ENCODE measurements at regions not wholly inside any gene's neighbourhood (a gene's known extent, or its start where the extent isn't known, plus 50 kb on each side); places are given as distances from the start of the nearest gene placed in this dataset.
"Not testable (repeated sequence)": the region's sequence is repeated elsewhere in the genome, so short reads cannot be mapped to it uniquely, and the experiment has no call there.

DNA sequence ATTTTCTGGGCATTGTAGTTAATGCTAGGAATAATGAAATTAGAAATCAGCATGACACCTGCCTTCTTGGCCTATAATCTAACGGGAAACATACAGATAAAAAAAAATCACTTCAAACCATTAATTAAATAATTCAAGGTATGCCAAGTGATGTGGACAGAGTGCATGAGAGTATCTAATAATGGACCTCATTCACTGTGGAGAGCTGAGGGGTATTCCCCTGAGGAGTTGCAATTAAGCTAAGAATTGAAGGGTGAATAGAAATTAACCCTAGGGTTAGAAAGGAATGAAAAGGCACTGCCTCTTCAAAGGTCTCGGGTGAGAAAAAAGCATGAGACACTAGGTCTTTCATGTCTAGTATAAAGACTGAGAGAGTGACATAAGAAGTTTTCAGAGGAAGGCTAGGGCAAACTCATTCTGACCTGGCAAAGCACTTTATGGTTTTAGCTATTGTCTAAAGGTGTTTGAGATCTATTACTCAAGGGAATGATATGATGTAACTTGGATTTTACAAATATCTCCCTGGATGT is 466.1 kb downstream of the KCNT2 start:
- Histone ChIP-seq H3K36me3 (ENCODE audit: control insufficient read depth in 2 of 2, insufficient read depth in 2 of 2, low read length in 1 of 2) (no peaks in the 10 kb centered on the region), H3K27me3 (ENCODE audit: control insufficient read depth in 2 of 2, insufficient read depth in 1 of 2, low read length in 1 of 2) (no peaks in the 10 kb centered on the region), H3K4me1 (ENCODE audit: control insufficient read depth in 2 of 2, insufficient read depth in 2 of 2, low read length in 2 of 2) (no peaks in the 10 kb centered on the region), H3K4me3 (ENCODE audit: low read length in 2 of 2) (no peak overlapping the region), H3K9me3 (ENCODE audit: control insufficient read depth in 2 of 2, insufficient read depth in 1 of 2, low read length in 1 of 2) (no peaks in the 10 kb centered on the region), H3K27ac (ENCODE audit: low read depth in 1 of 2, low read length in 1 of 2) (no peak overlapping the region)
- no peak for DNase-seq (ENCODE audit: low read depth in 6 of 9, low spot score in 9 of 9)
- WGBS = 95% methylated on average over 2 of the region's 2 CpGs

DNA sequence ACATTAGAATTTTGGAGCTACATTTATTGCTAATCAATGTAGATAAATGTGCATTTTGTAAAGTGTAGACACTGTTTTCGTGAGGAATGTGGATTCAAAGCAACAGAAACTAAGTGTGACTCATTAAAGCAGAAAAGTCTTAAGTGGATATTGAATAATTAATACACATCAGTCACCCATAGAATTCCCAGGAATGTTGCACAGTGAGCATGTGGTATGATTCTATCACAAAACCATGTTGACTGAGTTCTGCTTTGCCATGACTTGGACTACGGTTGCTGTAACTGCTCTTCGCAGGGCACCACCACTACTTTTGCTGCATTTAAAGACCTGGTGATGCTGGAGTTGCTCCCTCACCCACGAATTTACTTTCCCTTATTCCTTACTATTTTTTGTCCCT is 471.8 kb downstream of the KCNT2 start:
- H3K27me3 ChIP-seq (ENCODE audit: control insufficient read depth in 2 of 2, insufficient read depth in 1 of 2, low read length in 1 of 2) = no peaks in the 10 kb centered on the region
- no peak for DNase-seq (ENCODE audit: low read depth in 6 of 9, low spot score in 9 of 9)
- H3K4me1 ChIP-seq (ENCODE audit: control insufficient read depth in 2 of 2, insufficient read depth in 2 of 2, low read length in 2 of 2) = no peaks in the 10 kb centered on the region
- H3K4me3 ChIP-seq (ENCODE audit: low read length in 2 of 2) = no peak overlapping the region
- 92% methylated on average over 4 of the region's 4 CpGs for WGBS
- no peaks in the 10 kb centered on the region for H3K9me3 ChIP-seq (ENCODE audit: control insufficient read depth in 2 of 2, insufficient read depth in 1 of 2, low read length in 1 of 2)
- H3K36me3 ChIP-seq (ENCODE audit: control insufficient read depth in 2 of 2, insufficient read depth in 2 of 2, low read length in 1 of 2) = no peaks in the 10 kb centered on the region
- no peak overlapping the region for H3K27ac ChIP-seq (ENCODE audit: low read depth in 1 of 2, low read length in 1 of 2)

DNA sequence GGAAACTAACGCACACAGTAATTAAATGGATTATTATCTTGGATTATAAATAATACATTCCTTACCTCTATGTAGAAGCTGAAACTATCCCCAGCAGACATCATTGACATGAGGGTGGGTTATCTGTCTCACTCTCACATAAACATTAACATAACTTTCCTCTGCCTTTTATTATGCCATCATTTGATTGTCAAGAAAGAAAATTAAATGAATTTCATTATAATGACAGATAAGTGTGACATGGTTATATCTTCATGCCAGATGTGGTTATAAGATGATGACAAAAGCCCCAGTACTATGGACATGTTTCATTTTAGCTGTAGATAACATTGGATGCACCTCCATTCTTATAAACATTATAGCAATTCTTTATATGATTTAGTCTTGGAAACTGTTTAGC is 476.5 kb downstream of the KCNT2 start:
- 97% methylated on average over 1 of the region's 1 CpG for WGBS
- Histone ChIP-seq H3K4me1 (ENCODE audit: control insufficient read depth in 2 of 2, insufficient read depth in 2 of 2, low read length in 2 of 2) (no peaks in the 10 kb centered on the region), H3K36me3 (ENCODE audit: control insufficient read depth in 2 of 2, insufficient read depth in 2 of 2, low read length in 1 of 2) (no peaks in the 10 kb centered on the region), H3K9me3 (ENCODE audit: control insufficient read depth in 2 of 2, insufficient read depth in 1 of 2, low read length in 1 of 2) (no peaks in the 10 kb centered on the region), H3K27me3 (ENCODE audit: control insufficient read depth in 2 of 2, insufficient read depth in 1 of 2, low read length in 1 of 2) (no peaks in the 10 kb centered on the region), H3K27ac (ENCODE audit: low read depth in 1 of 2, low read length in 1 of 2) (no peak overlapping the region), H3K4me3 (ENCODE audit: low read length in 2 of 2) (no peak overlapping the region)
- DNase-seq (ENCODE audit: low read depth in 6 of 9, low spot score in 9 of 9) = no peak

DNA sequence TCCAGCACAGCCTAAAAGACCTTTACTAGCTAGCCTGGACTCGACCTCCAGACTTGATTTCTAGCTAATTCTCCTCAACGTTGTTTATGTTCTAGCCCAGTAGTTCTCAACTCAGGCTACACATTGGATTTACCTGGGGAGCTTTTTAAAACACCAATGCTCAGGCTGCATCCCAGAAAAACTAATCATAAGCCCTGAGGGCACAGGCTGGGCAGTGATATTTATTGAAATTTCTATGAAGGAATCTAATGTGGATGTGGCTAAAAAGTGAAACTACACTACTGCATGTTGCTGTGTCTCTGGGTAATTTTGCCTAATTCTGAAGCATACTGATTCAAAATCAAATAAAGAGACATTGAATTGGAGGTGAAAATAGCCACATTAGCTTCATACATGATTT is 479.4 kb downstream of the KCNT2 start:
- WGBS = 89% methylated on average over 2 of the region's 2 CpGs
- no peak for DNase-seq (ENCODE audit: low read depth in 6 of 9, low spot score in 9 of 9)

DNA sequence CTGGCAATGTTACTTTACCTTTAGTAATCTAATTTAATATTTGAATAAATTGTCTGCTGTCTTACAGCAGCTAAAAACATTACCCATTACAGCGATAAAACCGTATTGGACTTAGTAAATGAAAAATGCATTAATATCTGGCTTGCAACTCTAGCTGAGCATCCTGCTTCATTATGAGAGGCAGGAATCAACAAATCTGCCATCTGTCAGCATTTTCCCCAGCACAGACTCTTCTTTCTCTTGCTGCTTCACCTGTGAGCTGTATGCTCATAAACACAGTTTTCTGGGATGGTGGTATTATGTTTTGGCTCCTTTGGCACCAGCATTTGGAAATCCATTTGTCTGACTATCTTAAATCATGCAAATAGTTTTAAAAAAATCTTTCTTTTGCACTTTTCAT is 487.1 kb downstream of the KCNT2 start:
- no peak overlapping the region for H3K4me3 ChIP-seq (ENCODE audit: low read length in 2 of 2)
- no peaks in the 10 kb centered on the region for H3K9me3 ChIP-seq (ENCODE audit: control insufficient read depth in 2 of 2, insufficient read depth in 1 of 2, low read length in 1 of 2)
- H3K36me3 ChIP-seq (ENCODE audit: control insufficient read depth in 2 of 2, insufficient read depth in 2 of 2, low read length in 1 of 2) = no peaks in the 10 kb centered on the region
- no peaks in the 10 kb centered on the region for H3K27me3 ChIP-seq (ENCODE audit: control insufficient read depth in 2 of 2, insufficient read depth in 1 of 2, low read length in 1 of 2)
- 94% methylated on average over 2 of the region's 2 CpGs for WGBS
- DNase-seq (ENCODE audit: low read depth in 6 of 9, low spot score in 9 of 9) = no peak
- H3K4me1 ChIP-seq (ENCODE audit: control insufficient read depth in 2 of 2, insufficient read depth in 2 of 2, low read length in 2 of 2) = no peaks in the 10 kb centered on the region
- no peak overlapping the region for H3K27ac ChIP-seq (ENCODE audit: low read depth in 1 of 2, low read length in 1 of 2)

More for the DNA sequence above, 479.4 kb downstream of the KCNT2 start:
- H3K9me3 ChIP-seq (ENCODE audit: control insufficient read depth in 2 of 2, insufficient read depth in 1 of 2, low read length in 1 of 2) = no peaks in the 10 kb centered on the region
- no peak overlapping the region for H3K4me3 ChIP-seq (ENCODE audit: low read length in 2 of 2)
- no peaks in the 10 kb centered on the region for H3K36me3 ChIP-seq (ENCODE audit: control insufficient read depth in 2 of 2, insufficient read depth in 2 of 2, low read length in 1 of 2)
- no peaks in the 10 kb centered on the region for H3K4me1 ChIP-seq (ENCODE audit: control insufficient read depth in 2 of 2, insufficient read depth in 2 of 2, low read length in 2 of 2)
- no peak overlapping the region for H3K27ac ChIP-seq (ENCODE audit: low read depth in 1 of 2, low read length in 1 of 2)
- H3K27me3 ChIP-seq (ENCODE audit: control insufficient read depth in 2 of 2, insufficient read depth in 1 of 2, low read length in 1 of 2) = no peaks in the 10 kb centered on the region

DNA sequence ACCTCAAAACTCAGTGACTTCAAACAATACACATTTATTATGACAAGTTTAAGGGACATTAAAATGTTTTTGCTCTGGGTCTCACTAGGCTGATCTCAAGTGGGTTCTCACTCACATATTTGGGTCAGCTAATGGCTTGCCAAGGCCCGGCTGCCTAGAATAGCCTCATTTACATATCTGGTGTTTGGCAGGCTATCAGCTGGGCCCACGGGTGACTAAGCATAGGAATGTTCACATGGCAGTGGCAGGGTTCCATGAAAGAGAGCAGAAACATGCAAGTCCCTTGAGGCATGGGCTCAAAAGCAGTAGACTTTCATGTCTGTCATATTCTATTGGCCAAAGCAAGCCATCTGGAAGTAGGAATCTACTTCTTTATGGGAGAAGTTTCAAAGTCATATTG is 492.6 kb downstream of the KCNT2 start:
- no peak for DNase-seq (ENCODE audit: low read depth in 6 of 9, low spot score in 9 of 9)
- WGBS = 63% methylated on average over 2 of the region's 2 CpGs
- no peaks in the 10 kb centered on the region for H3K36me3 ChIP-seq (ENCODE audit: control insufficient read depth in 2 of 2, insufficient read depth in 2 of 2, low read length in 1 of 2)
- H3K4me1 ChIP-seq (ENCODE audit: control insufficient read depth in 2 of 2, insufficient read depth in 2 of 2, low read length in 2 of 2) = no peaks in the 10 kb centered on the region
- no peaks in the 10 kb centered on the region for H3K27me3 ChIP-seq (ENCODE audit: control insufficient read depth in 2 of 2, insufficient read depth in 1 of 2, low read length in 1 of 2)
- H3K9me3 ChIP-seq (ENCODE audit: control insufficient read depth in 2 of 2, insufficient read depth in 1 of 2, low read length in 1 of 2) = no peaks in the 10 kb centered on the region
- no peak overlapping the region for H3K4me3 ChIP-seq (ENCODE audit: low read length in 2 of 2)
- no peak overlapping the region for H3K27ac ChIP-seq (ENCODE audit: low read depth in 1 of 2, low read length in 1 of 2)

DNA sequence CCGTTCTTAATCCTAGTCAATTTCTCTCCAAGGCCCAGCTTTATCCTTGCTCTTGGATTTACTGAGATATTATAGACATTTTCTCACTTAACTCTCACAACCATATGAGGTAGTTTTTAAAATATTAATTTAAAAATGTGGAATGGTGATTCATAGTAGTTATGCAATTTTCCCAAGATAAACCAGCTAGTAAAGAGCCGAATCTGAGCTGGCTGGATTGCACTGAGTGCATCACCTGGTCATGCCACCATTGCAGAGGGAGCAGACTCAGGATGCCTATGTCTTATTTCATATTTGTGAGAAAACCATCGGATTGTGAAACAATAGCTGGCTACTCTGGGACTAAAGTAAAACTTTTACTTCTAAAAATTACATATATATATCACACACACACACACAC is 494.0 kb downstream of the KCNT2 start:
- Histone ChIP-seq H3K27ac (ENCODE audit: low read depth in 1 of 2, low read length in 1 of 2) (no peak overlapping the region), H3K4me1 (ENCODE audit: control insufficient read depth in 2 of 2, insufficient read depth in 2 of 2, low read length in 2 of 2) (no peaks in the 10 kb centered on the region), H3K4me3 (ENCODE audit: low read length in 2 of 2) (no peak overlapping the region), H3K36me3 (ENCODE audit: control insufficient read depth in 2 of 2, insufficient read depth in 2 of 2, low read length in 1 of 2) (no peaks in the 10 kb centered on the region), H3K9me3 (ENCODE audit: control insufficient read depth in 2 of 2, insufficient read depth in 1 of 2, low read length in 1 of 2) (no peaks in the 10 kb centered on the region), H3K27me3 (ENCODE audit: control insufficient read depth in 2 of 2, insufficient read depth in 1 of 2, low read length in 1 of 2) (no peaks in the 10 kb centered on the region)
- DNase-seq (ENCODE audit: low read depth in 6 of 9, low spot score in 9 of 9) = no peak
- WGBS = 96% methylated on average over 3 of the region's 3 CpGs

DNA sequence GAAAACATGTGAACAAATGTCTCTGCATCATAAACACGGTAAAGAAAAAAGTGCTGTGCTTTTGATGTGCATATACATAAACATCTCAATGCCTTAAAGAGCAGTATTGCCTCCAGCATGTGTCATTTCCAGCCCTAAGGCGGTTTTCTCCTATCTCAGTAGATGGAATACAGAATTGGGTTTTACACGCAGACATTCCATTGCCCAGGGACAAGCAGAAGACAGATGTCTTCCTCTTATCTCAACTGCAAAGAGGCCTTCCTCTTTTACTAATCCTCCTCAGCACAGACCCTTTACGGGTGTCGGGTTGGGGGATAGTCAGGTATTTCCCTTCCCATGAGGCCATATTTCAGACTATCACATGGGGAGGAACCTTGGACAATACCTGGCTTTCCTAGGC is 499.2 kb downstream of the KCNT2 start:
- not testable (repeated sequence) for H3K27ac ChIP-seq (ENCODE audit: low read depth in 1 of 2, low read length in 1 of 2); H3K36me3 ChIP-seq (ENCODE audit: control insufficient read depth in 2 of 2, insufficient read depth in 2 of 2, low read length in 1 of 2); H3K4me3 ChIP-seq (ENCODE audit: low read length in 2 of 2); H3K9me3 ChIP-seq (ENCODE audit: control insufficient read depth in 2 of 2, insufficient read depth in 1 of 2, low read length in 1 of 2); H3K4me1 ChIP-seq (ENCODE audit: control insufficient read depth in 2 of 2, insufficient read depth in 2 of 2, low read length in 2 of 2); H3K27me3 ChIP-seq (ENCODE audit: control insufficient read depth in 2 of 2, insufficient read depth in 1 of 2, low read length in 1 of 2); DNase-seq (ENCODE audit: low read depth in 6 of 9, low spot score in 9 of 9)
- WGBS = 92% methylated on average over 5 of the region's 5 CpGs

DNA sequence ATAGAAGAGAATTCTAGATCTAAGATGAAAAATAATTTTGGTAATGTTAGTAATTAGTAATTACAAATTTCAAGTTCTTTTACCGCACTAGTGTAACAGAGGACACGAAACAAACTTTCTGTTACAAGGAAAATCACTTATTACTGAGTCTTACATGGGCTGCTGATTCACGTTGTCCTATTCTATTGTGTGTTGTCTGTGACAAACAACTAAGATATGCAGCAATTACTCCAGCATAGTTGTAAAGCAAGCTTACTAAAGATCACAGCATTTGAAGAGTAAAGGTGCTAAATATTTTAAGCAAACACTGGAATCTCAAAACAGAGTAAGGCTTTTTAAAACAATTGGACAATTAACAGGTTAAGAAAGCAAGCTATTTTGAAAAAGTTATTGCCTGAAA is 502.3 kb downstream of the KCNT2 start:
- no peaks in the 10 kb centered on the region for H3K27me3 ChIP-seq (ENCODE audit: control insufficient read depth in 2 of 2, insufficient read depth in 1 of 2, low read length in 1 of 2)
- H3K4me3 ChIP-seq (ENCODE audit: low read length in 2 of 2) = no peak overlapping the region
- 92% methylated on average over 3 of the region's 3 CpGs for WGBS
- H3K4me1 ChIP-seq (ENCODE audit: control insufficient read depth in 2 of 2, insufficient read depth in 2 of 2, low read length in 2 of 2) = no peaks in the 10 kb centered on the region
- DNase-seq (ENCODE audit: low read depth in 6 of 9, low spot score in 9 of 9) = no peak
- peaks cover 1 to 2% of the 10 kb centered on the region in 2 donors for H3K9me3 ChIP-seq (ENCODE audit: control insufficient read depth in 2 of 2, insufficient read depth in 1 of 2, low read length in 1 of 2)
- no peaks in the 10 kb centered on the region for H3K36me3 ChIP-seq (ENCODE audit: control insufficient read depth in 2 of 2, insufficient read depth in 2 of 2, low read length in 1 of 2)
- H3K27ac ChIP-seq (ENCODE audit: low read depth in 1 of 2, low read length in 1 of 2) = no peak overlapping the region

DNA sequence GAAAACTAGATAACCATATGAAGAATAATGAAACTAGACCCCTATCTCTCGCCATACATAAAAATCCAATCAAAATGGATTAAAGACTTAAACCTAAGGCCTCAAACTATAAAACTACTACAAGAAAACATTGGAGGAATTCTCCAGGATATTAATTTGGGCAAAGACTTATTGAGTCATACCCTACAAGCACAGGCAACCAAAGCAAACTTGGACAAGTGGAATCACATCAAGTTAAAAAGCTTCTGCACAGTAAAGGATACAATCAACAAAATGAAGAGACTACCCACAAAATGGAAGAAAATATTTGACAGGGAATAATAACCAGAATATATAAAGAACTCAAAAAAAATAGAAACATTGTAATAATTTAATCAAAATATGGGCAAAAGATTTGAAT is 505.4 kb downstream of the KCNT2 start:
- Histone ChIP-seq H3K4me1 (ENCODE audit: control insufficient read depth in 2 of 2, insufficient read depth in 2 of 2, low read length in 2 of 2) (no peaks in the 10 kb centered on the region), H3K27ac (ENCODE audit: low read depth in 1 of 2, low read length in 1 of 2) (no peak overlapping the region), H3K36me3 (ENCODE audit: control insufficient read depth in 2 of 2, insufficient read depth in 2 of 2, low read length in 1 of 2) (no peaks in the 10 kb centered on the region), H3K27me3 (ENCODE audit: control insufficient read depth in 2 of 2, insufficient read depth in 1 of 2, low read length in 1 of 2) (no peaks in the 10 kb centered on the region), H3K4me3 (ENCODE audit: low read length in 2 of 2) (no peak overlapping the region), H3K9me3 (ENCODE audit: control insufficient read depth in 2 of 2, insufficient read depth in 1 of 2, low read length in 1 of 2) (peaks cover 1 to 4% of the 10 kb centered on the region in 2 donors)
- 92% methylated on average over 1 of the region's 1 CpG for WGBS
- no peak for DNase-seq (ENCODE audit: low read depth in 6 of 9, low spot score in 9 of 9)
